Keratinocyte (primary cell): ENCODE measurements at regions not wholly inside any gene's neighbourhood (a gene's known extent, or its start where the extent isn't known, plus 50 kb on each side); places are given as distances from the start of the nearest gene placed in this dataset.

ENCODE experiments used
- DNase-seq: peaks from one replicate; pipeline ENCODE4 v3.0.0-alpha.2; 2011; ENCODE audit warnings: low read depth, missing footprints, low spot score
- FAIRE-seq: peaks from 2 replicates; lab custom pipeline; 2011; peaks lifted over from hg19 to GRCh38; lab: Jason Lieb, UNC
- H2AFZ ChIP-seq: 2 replicates; pipeline ENCODE4 v1.6.0; 2012; ENCODE audit warnings: low read length, control low read depth, inconsistent platforms; ENCODE audit not compliant: control insufficient read depth
- H3K27ac ChIP-seq: 2 replicates; pipeline ENCODE4 v1.5.1; 2011; ENCODE audit warnings: low read length; ENCODE audit not compliant: control insufficient read depth, insufficient read depth
- H3K27me3 ChIP-seq: 3 replicates; pipeline ENCODE4 v1.6.0; 2011; ENCODE audit warnings: low read length; ENCODE audit not compliant: control insufficient read depth, insufficient read depth; ENCODE audit errors: extremely low read depth
- H3K36me3 ChIP-seq, 2 experiments: 2 replicates in 1 of 2; 3 replicates in 1 of 2; pipeline ENCODE4 v1.5.1; 2011; ENCODE audit warnings: low read length in 2 of 2, mild to moderate bottlenecking in 1 of 2; ENCODE audit not compliant: control insufficient read depth in 2 of 2, insufficient read depth in 2 of 2; ENCODE audit errors: extremely low read depth in 1 of 2
- H3K4me1 ChIP-seq: 3 replicates; pipeline ENCODE4 v1.5.1; 2011; ENCODE audit warnings: low read length; ENCODE audit not compliant: control insufficient read depth, insufficient read depth; ENCODE audit errors: extremely low read depth
- H3K4me2 ChIP-seq: 3 replicates; pipeline ENCODE4 v1.6.0; 2011; ENCODE audit warnings: low read depth, low read length; ENCODE audit not compliant: control insufficient read depth, insufficient read depth; ENCODE audit errors: extremely low read depth
- H3K4me3 ChIP-seq, 3 experiments: fragments of 200-600 bp in 1 of 3; sonication (generic) in 1 of 3; 2 replicates in 2 of 3; 3 replicates in 1 of 3; pipeline ENCODE4 v1.5.1; 2011 to 2016; ENCODE audit warnings: low read length in 3 of 3, mild to moderate bottlenecking in 3 of 3, control low read depth in 2 of 3, inconsistent platforms in 1 of 3, low read depth in 1 of 3, mixed read lengths in 1 of 3, mixed run types in 1 of 3, moderate library complexity in 1 of 3; ENCODE audit not compliant: control insufficient read depth in 2 of 3, insufficient read depth in 2 of 3; ENCODE audit errors: extremely low read depth in 1 of 3
- H3K79me2 ChIP-seq: 2 replicates; pipeline ENCODE4 v1.6.0; 2012; ENCODE audit warnings: low read length; ENCODE audit not compliant: control insufficient read depth, insufficient read depth
- H3K9ac ChIP-seq: 3 replicates; pipeline ENCODE4 v1.6.0; 2011; ENCODE audit warnings: low read length; ENCODE audit not compliant: control insufficient read depth, insufficient read depth; ENCODE audit errors: extremely low read depth
- H3K9me1 ChIP-seq: 3 replicates; pipeline ENCODE4 v1.6.0; 2011; ENCODE audit warnings: low read length; ENCODE audit not compliant: control insufficient read depth, insufficient read depth; ENCODE audit errors: extremely low read depth
- H3K9me3 ChIP-seq: 2 replicates; pipeline ENCODE4 v1.5.1; 2012; ENCODE audit warnings: low read depth, low read length; ENCODE audit not compliant: control insufficient read depth
- H4K20me1 ChIP-seq: 3 replicates; pipeline ENCODE4 v1.6.0; 2011; ENCODE audit warnings: low read length; ENCODE audit not compliant: control insufficient read depth, insufficient read depth; ENCODE audit errors: extremely low read depth
- CTCF ChIP-seq, 3 experiments: IDR thresholded peaks in 1 of 3; conservative IDR thresholded peaks in 1 of 3; optimal IDR thresholded peaks in 1 of 3; 2 replicates in 2 of 3; 3 replicates in 1 of 3; pipeline versions ENCODE3 to v1.5.1; 2011; ENCODE audit warnings: low read length in 3 of 3, mild to moderate bottlenecking in 3 of 3, moderate library complexity in 2 of 3, control low read depth in 1 of 3, inconsistent platforms in 1 of 3; ENCODE audit not compliant: insufficient read depth in 2 of 3; ENCODE audit errors: extremely low read depth in 1 of 3
- EZH2 ChIP-seq: IDR thresholded peaks from one replicate; pipeline ENCODE4 v1.6.1; 2012; ENCODE audit warnings: inconsistent platforms, mild to moderate bottlenecking, low read length, moderate library complexity
- dilution Hi-C: fragments of 300-500 bp; cut with MboI; formaldehyde crosslinking; loops from one replicate; pipeline ENCODE4 v1.7.0; 2020; ENCODE audit warnings: low sequenced_read_pairs; ENCODE audit not compliant: extremely low pct_ligation_motif_present

DNA sequence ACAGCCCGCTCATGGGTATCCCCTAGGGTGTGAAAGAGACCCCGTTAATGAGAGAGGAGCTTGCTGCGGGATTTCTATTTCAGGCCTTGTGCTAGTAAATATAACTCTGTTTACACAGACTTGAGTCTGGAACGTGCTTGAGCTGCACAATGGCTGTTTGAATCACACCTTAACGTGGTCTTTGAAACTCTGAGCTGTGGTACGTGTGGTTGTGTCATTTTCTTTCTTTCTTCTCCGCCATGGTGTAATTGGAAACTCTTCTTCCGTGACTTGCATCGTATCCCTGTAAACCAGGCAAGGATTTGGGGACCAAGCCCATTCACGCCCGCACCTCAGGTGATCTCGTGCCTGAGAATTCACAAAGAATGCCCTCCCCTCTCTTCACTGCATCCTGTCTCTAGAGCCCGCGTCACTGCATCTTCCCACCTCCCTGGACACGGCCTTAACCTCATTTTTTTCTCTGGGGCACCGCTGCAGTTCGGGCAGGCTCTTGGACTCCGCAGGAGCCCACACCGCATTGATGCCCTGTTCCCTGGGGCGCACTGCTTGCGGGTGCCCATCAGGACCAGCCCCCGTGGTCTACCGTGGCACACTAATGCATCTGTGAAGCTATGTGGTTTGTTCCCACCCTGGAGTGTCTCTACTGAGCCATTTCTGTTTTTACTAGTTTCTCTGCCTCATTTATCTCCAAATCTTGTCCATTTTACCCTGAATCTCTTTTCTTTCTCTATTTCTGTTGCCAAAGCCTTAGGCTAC, 78.4 kb upstream of the PARP11 start:
- no peaks in the 10 kb centered on the region for H4K20me1 ChIP-seq
- no peaks in the 10 kb centered on the region for H3K79me2 ChIP-seq
- H3K4me3 ChIP-seq: no peak overlapping the region
- no peak overlapping the region for H3K9ac ChIP-seq
- no peak for DNase-seq
- TF ChIP-seq CTCF (optimal IDR thresholded peaks at IDR 0.05 in 1 of 3, IDR thresholded peaks at IDR 0.05 in 1 of 3, conservative IDR thresholded peaks at IDR 0.05 in 1 of 3; ENCODE audit: extremely low read depth in 1 of 3, insufficient read depth in 2 of 3, low read length in 3 of 3): no peak
- TF ChIP-seq EZH2: no peak
- no peaks in the 10 kb centered on the region for H3K4me1 ChIP-seq
- H3K4me2 ChIP-seq: no peak overlapping the region
- no peak overlapping the region for H3K27ac ChIP-seq
- no peaks in the 10 kb centered on the region for H3K9me3 ChIP-seq
- no peak for FAIRE-seq
- H3K9me1 ChIP-seq: no peaks in the 10 kb centered on the region
- no peak overlapping the region for H2AFZ ChIP-seq
- no peaks in the 10 kb centered on the region for H3K36me3 ChIP-seq
- no peaks in the 10 kb centered on the region for H3K27me3 ChIP-seq
- dilution Hi-C loops: no loop called here

- dilution Hi-C loops: no loop called here
- Histone ChIP-seq H4K20me1 (no peaks in the 10 kb centered on the region), H3K4me3 (no peak overlapping the region), H3K79me2 (no peaks in the 10 kb centered on the region), H3K27ac (no peak overlapping the region), H3K27me3 (no peaks in the 10 kb centered on the region), H3K9me3 (no peaks in the 10 kb centered on the region), H3K36me3 (no peaks in the 10 kb centered on the region), H2AFZ (no peak overlapping the region), H3K9ac (no peak overlapping the region), H3K9me1 (no peaks in the 10 kb centered on the region), H3K4me1 (no peaks in the 10 kb centered on the region), H3K4me2 (no peak overlapping the region)
- TF ChIP-seq CTCF (optimal IDR thresholded peaks at IDR 0.05 in 1 of 3, IDR thresholded peaks at IDR 0.05 in 1 of 3, conservative IDR thresholded peaks at IDR 0.05 in 1 of 3; ENCODE audit: extremely low read depth in 1 of 3, insufficient read depth in 2 of 3, low read length in 3 of 3) (no peak), EZH2 (no peak)
- no peak for FAIRE-seq
- no peak for DNase-seq
Measured at GRCh38 chr12:3950714-3951320, 77.6 kb upstream of the PARP11 start.
